GM23338 (cell line): ENCODE measurements at regions not wholly inside any gene's neighbourhood (a gene's known extent, or its start where the extent isn't known, plus 50 kb on each side); places are given as distances from the start of the nearest gene placed in this dataset.

Experiments
- ATAC-seq: fragments of 200-7000 bp; cut with Tn5 transposase; 3 replicates; pipeline ENCODE4 v1.9.1; 2020
- DNase-seq: peaks from one replicate; pipeline ENCODE4 v3.0.0-alpha.2; 2015; ENCODE audit warnings: low spot score
- H2AFZ ChIP-seq: fragments of 200-600 bp; sonication (generic); 2 replicates; pipeline ENCODE4 v1.8.0; 2016; ENCODE audit warnings: antibody characterized with exemption, mild to moderate bottlenecking, moderate library complexity
- H3F3A ChIP-seq: fragments of 200-600 bp; sonication (generic); replicated peaks from 2 replicates; pipeline ENCODE4 v1.8.0; 2017; ENCODE audit warnings: antibody characterized with exemption, mixed run types, low read depth
- H3K27ac ChIP-seq: fragments of 200-600 bp; sonication (generic); 2 replicates; pipeline ENCODE4 v1.6.1; 2016; ENCODE audit warnings: low read depth
- H3K27me3 ChIP-seq: fragments of 200-600 bp; sonication (generic); 2 replicates; pipeline ENCODE4 v1.8.0; 2016; ENCODE audit warnings: mild to moderate bottlenecking, mixed run types, moderate library complexity; ENCODE audit not compliant: insufficient read depth
- H3K36me3 ChIP-seq: fragments of 200-600 bp; sonication (generic); 2 replicates; pipeline ENCODE4 v1.8.0; 2016; ENCODE audit warnings: mild to moderate bottlenecking; ENCODE audit not compliant: insufficient read depth
- H3K4me1 ChIP-seq: fragments of 200-600 bp; sonication (generic); 2 replicates; pipeline ENCODE4 v1.8.0; 2016; ENCODE audit warnings: mild to moderate bottlenecking, moderate library complexity; ENCODE audit not compliant: insufficient read depth
- H3K4me2 ChIP-seq: fragments of 200-600 bp; sonication (generic); 2 replicates; pipeline ENCODE4 v1.7.1; 2017; ENCODE audit warnings: mixed run types
- H3K4me3 ChIP-seq: fragments of 200-600 bp; sonication (generic); 2 replicates; pipeline ENCODE4 v1.6.1; 2016; ENCODE audit warnings: mixed run types
- H3K79me2 ChIP-seq: fragments of 200-600 bp; sonication (generic); replicated peaks from 2 replicates; pipeline ENCODE4 v1.8.0; 2017; ENCODE audit warnings: mild to moderate bottlenecking; ENCODE audit not compliant: insufficient read depth
- H3K9me2 ChIP-seq: fragments of 200-600 bp; sonication (generic); 2 replicates; pipeline ENCODE4 v1.8.0; 2017; ENCODE audit not compliant: insufficient read depth
- H4K20me1 ChIP-seq: fragments of 200-600 bp; sonication (generic); replicated peaks from 2 replicates; pipeline ENCODE4 v1.8.0; 2017; ENCODE audit warnings: mild to moderate bottlenecking; ENCODE audit not compliant: insufficient read depth
- H3K27ac Mint-ChIP-seq: 2 replicates; pipeline ENCODE4 v1.8.0; 2020; ENCODE audit warnings: inconsistent platforms, mild to moderate bottlenecking, moderate library complexity, mixed read lengths
- H3K27me3 Mint-ChIP-seq: 3 replicates; pipeline ENCODE4 v1.8.0; 2022; ENCODE audit warnings: low read depth, mild to moderate bottlenecking, moderate library complexity, mixed read lengths, inconsistent platforms; ENCODE audit not compliant: insufficient read depth, poor library complexity
- H3K36me3 Mint-ChIP-seq: 3 replicates; pipeline ENCODE4 v1.8.0; 2021; ENCODE audit warnings: low read depth, mild to moderate bottlenecking, inconsistent platforms, moderate library complexity, mixed read lengths
- H3K4me1 Mint-ChIP-seq: 3 replicates; pipeline ENCODE4 v1.8.0; 2020; ENCODE audit warnings: mild to moderate bottlenecking, inconsistent platforms, mixed read lengths
- H3K4me3 Mint-ChIP-seq: 3 replicates; pipeline ENCODE4 v1.8.0; 2021; ENCODE audit warnings: moderate library complexity, mild to moderate bottlenecking, inconsistent platforms, mixed read lengths
- H3K9me3 Mint-ChIP-seq: 3 replicates; pipeline ENCODE4 v1.8.0; 2020; ENCODE audit warnings: moderate library complexity, mild to moderate bottlenecking, inconsistent platforms, mixed read lengths
- CREB1 ChIP-seq: fragments of 250-450 bp; sonication (Bioruptor Pico); IDR thresholded peaks from 2 replicates; pipeline ENCODE4 v1.5.0; 2020; ENCODE audit warnings: low read depth, mild to moderate bottlenecking, moderate library complexity
- EZH2 ChIP-seq: fragments of 200-600 bp; sonication (generic); IDR thresholded peaks from one replicate; pipeline ENCODE4 v1.8.0; 2017; ENCODE audit warnings: antibody characterized with exemption, mild to moderate bottlenecking, low read depth; ENCODE audit not compliant: unreplicated experiment
- POLR2AphosphoS5 ChIP-seq: IDR thresholded peaks from 2 replicates; pipeline ENCODE4 v1.6.1; 2016; ENCODE audit warnings: antibody characterized with exemption, low read depth
- REST ChIP-seq: IDR thresholded peaks from one replicate; pipeline ENCODE4 v1.6.1; 2018; ENCODE audit warnings: antibody characterized with exemption; ENCODE audit not compliant: unreplicated experiment
- ZNF462 ChIP-seq: fragments of 250-450 bp; sonication (Bioruptor Pico); IDR thresholded peaks from 2 replicates; pipeline ENCODE4 v1.5.0; 2020; ENCODE audit warnings: mild to moderate bottlenecking, moderate library complexity
- TF ChIP-seq, protein P1 (sequence below), 2 experiments: fragments of 200-600 bp in 1 of 2; sonication (generic) in 1 of 2; conservative IDR thresholded peaks; 2 replicates each; pipeline versions ENCODE4 v1.5.1 to v1.6.1; 2016 to 2017; ENCODE audit warnings: antibody characterized with exemption in 2 of 2, low read depth in 2 of 2, mild to moderate bottlenecking in 2 of 2, moderate library complexity in 1 of 2

- Mint-ChIP-seq H3K4me1 (peaks cover 8% of the 10 kb centered on the region), H3K27me3 (peaks cover 3% of the 10 kb centered on the region), H3K36me3 (peaks cover 15% of the 10 kb centered on the region), H3K9me3 (peaks cover 14% of the 10 kb centered on the region), H3K27ac (no peak overlapping the region), H3K4me3 (no peak overlapping the region)
- no peak for TF ChIP-seq EZH2
- TF ChIP-seq REST: no peak
- TF ChIP-seq POLR2AphosphoS5: no peak
- no peak for TF ChIP-seq ZNF462 (CRISPR knock-in tag)
- TF ChIP-seq CREB1 (CRISPR knock-in tag): no peak
- TF ChIP-seq, protein P1, sequence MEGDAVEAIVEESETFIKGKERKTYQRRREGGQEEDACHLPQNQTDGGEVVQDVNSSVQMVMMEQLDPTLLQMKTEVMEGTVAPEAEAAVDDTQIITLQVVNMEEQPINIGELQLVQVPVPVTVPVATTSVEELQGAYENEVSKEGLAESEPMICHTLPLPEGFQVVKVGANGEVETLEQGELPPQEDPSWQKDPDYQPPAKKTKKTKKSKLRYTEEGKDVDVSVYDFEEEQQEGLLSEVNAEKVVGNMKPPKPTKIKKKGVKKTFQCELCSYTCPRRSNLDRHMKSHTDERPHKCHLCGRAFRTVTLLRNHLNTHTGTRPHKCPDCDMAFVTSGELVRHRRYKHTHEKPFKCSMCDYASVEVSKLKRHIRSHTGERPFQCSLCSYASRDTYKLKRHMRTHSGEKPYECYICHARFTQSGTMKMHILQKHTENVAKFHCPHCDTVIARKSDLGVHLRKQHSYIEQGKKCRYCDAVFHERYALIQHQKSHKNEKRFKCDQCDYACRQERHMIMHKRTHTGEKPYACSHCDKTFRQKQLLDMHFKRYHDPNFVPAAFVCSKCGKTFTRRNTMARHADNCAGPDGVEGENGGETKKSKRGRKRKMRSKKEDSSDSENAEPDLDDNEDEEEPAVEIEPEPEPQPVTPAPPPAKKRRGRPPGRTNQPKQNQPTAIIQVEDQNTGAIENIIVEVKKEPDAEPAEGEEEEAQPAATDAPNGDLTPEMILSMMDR (conservative IDR thresholded peaks at IDR 0.05; ENCODE audit: low read depth in 2 of 2): no peak
- no peaks in the 10 kb centered on the region for H4K20me1 ChIP-seq
- no peak overlapping the region for H3K4me2 ChIP-seq
- no peaks in the 10 kb centered on the region for H3F3A ChIP-seq
- H3K4me1 ChIP-seq: 0 out of 2 replicates have a peak, but pooled peaks cover 6% of the 10 kb centered on the region
- H3K27me3 ChIP-seq: no peaks in the 10 kb centered on the region
- no peaks in the 10 kb centered on the region for H3K79me2 ChIP-seq
- no peak overlapping the region for H2AFZ ChIP-seq
- no peak for ATAC-seq
- H3K9me2 ChIP-seq: no peaks in the 10 kb centered on the region; the same call in 1 of the 2 replicates
- 0 out of 2 replicates have a peak, but pooled peaks cover 7% of the 10 kb centered on the region for H3K36me3 ChIP-seq
- DNase-seq: no peak
- H3K27ac ChIP-seq: no peak overlapping the region
- H3K4me3 ChIP-seq: no peak overlapping the region
Observed at GRCh38 chr12:19648591-19648990, 209.3 kb downstream of the AEBP2 start.
